Upper lobe of right lung (tissue), 1 donor: ENCODE measurements at regions not wholly inside any gene's neighbourhood (a gene's known extent, or its start where the extent isn't known, plus 50 kb on each side); places are given as distances from the start of the nearest gene placed in this dataset.

Experiments used
- ATAC-seq: fragments of 200-7000 bp; cut with Tn5 transposase; one replicate; pipeline ENCODE4 v1.9.1; 2020; ENCODE audit warnings: mild to moderate bottlenecking, moderate library complexity
- DNase-seq: peaks from one replicate; pipeline ENCODE4 v3.0.0-alpha.2; 2020
- H3K27ac ChIP-seq: fragments of 200-600 bp; one replicate; pipeline ENCODE4 v1.8.0; 2022
- H3K27me3 ChIP-seq: fragments of 200-600 bp; one replicate; pipeline ENCODE4 v1.8.0; 2022; ENCODE audit warnings: mild to moderate bottlenecking
- H3K36me3 ChIP-seq: fragments of 200-600 bp; one replicate; pipeline ENCODE4 v1.8.0; 2022
- H3K4me1 ChIP-seq: fragments of 200-600 bp; one replicate; pipeline ENCODE4 v1.8.0; 2022
- H3K4me3 ChIP-seq: fragments of 200-600 bp; one replicate; pipeline ENCODE4 v1.8.0; 2022; ENCODE audit warnings: mild to moderate bottlenecking
- H3K9me3 ChIP-seq: fragments of 200-600 bp; one replicate; pipeline ENCODE4 v1.8.0; 2022
- intact Hi-C: fragments of 100-400 bp; cut with DNase I; formaldehyde crosslinking; loops from one replicate; pipeline ENCODE4 v1.11.0; 2022
- TF ChIP-seq, protein P1 (sequence below): fragments of 200-600 bp; IDR thresholded peaks from one replicate; pipeline ENCODE4 v1.8.0; 2022; ENCODE audit warnings: antibody characterized with exemption
- donor health status: DM: no; HTN: yes; CAD: no; lungs with severe emphysema.

DNA sequence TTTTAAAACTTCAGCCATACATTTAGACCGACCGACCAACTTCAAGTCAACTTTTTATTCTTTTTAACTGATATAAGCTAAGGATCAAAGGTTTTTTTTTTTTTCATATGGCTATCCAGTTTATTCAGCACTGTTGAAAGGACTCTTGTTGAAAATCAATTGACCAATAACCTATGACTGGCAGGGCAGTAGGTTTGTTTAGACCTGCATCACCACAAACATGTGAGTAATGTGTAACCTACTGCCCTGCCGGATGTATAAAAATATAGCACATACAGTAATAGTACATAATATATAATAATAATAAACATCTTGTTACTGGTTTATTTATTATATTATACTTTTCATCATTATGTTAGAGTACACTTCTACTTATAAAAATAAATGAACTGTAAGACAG is 434.6 kb upstream of the SEMA3A start:
- no peaks in the 10 kb centered on the region for H3K27me3 ChIP-seq
- H3K4me1 ChIP-seq = no peaks in the 10 kb centered on the region
- H3K4me3 ChIP-seq = no peak overlapping the region
- DNase-seq = no peak
- intact Hi-C loops = no loop called here
- no peaks in the 10 kb centered on the region for H3K36me3 ChIP-seq
- TF ChIP-seq, protein P1, sequence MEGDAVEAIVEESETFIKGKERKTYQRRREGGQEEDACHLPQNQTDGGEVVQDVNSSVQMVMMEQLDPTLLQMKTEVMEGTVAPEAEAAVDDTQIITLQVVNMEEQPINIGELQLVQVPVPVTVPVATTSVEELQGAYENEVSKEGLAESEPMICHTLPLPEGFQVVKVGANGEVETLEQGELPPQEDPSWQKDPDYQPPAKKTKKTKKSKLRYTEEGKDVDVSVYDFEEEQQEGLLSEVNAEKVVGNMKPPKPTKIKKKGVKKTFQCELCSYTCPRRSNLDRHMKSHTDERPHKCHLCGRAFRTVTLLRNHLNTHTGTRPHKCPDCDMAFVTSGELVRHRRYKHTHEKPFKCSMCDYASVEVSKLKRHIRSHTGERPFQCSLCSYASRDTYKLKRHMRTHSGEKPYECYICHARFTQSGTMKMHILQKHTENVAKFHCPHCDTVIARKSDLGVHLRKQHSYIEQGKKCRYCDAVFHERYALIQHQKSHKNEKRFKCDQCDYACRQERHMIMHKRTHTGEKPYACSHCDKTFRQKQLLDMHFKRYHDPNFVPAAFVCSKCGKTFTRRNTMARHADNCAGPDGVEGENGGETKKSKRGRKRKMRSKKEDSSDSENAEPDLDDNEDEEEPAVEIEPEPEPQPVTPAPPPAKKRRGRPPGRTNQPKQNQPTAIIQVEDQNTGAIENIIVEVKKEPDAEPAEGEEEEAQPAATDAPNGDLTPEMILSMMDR = no peak
- ATAC-seq = no peak
- no peaks in the 10 kb centered on the region for H3K9me3 ChIP-seq
- no peak overlapping the region for H3K27ac ChIP-seq

DNA sequence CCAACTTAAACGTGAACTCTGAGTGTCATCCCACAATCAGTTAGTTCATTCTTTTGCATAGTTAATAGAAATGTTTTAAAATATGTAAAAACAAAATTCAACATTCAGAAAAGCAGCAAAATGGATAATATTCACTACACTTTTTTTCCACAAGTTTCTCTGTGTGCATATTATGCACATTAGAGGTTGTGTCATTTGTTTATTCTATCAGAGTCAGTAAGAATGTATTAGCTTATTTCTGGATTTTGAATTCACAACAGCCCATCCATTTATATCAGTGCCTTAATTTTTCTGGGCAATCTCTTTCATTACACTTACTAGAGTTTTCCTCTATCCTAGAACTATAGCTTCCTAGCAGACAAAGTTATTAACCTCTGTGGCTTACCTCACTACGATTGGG is 432.7 kb upstream of the SEMA3A start:
- no peaks in the 10 kb centered on the region for H3K36me3 ChIP-seq
- TF ChIP-seq, protein P1 = no peak
- H3K27ac ChIP-seq = no peak overlapping the region
- intact Hi-C loops = no loop called here
- no peaks in the 10 kb centered on the region for H3K4me1 ChIP-seq
- no peaks in the 10 kb centered on the region for H3K27me3 ChIP-seq
- ATAC-seq (no peak), DNase-seq (no peak)
- no peaks in the 10 kb centered on the region for H3K9me3 ChIP-seq
- H3K4me3 ChIP-seq = no peak overlapping the region

DNA sequence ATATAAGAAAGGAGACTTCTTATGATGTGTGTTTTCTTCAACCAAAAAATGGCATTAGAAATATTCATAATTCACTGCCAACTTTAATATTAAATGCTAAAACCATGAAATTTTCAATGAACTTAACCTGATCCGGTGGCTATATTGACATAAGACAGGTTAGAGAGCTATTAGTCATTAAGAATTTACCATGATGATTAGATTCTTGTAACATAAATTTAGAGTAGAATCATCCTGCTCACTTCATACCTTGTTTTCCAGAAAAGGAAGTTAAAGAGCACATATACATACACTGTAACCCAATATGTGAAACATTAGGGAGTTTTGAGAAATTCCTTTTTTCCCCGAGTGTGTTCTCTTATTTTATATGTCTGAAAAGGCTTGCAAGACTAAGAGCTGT is 430.3 kb upstream of the SEMA3A start:
- ATAC-seq = no peak

DNA sequence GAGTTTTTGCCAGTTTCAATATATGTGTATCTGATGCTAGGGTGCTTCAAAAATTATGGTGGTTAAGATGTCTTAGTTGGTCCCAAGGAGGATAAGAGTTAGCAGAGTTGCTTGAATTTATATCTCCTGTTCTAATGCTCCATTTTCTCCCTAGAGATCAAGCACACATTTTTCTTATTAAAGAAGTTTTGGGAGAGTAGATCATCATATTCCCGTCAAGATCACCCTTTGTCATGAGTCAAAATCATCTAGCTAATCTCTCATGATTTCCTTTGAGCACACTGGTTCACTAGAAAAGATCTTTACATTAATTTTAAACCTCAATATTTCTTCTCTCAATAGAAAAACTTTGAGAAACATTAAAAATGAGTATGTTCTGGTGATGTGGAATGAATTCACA is 429.9 kb upstream of the SEMA3A start:
- TF ChIP-seq, protein P1 = no peak
- H3K27ac ChIP-seq = no peak overlapping the region
- no peaks in the 10 kb centered on the region for H3K36me3 ChIP-seq
- no peak overlapping the region for H3K4me3 ChIP-seq
- H3K4me1 ChIP-seq = no peaks in the 10 kb centered on the region
- intact Hi-C loops = no loop called here
- H3K9me3 ChIP-seq = no peaks in the 10 kb centered on the region
- ATAC-seq (no peak), DNase-seq (no peak)
- H3K27me3 ChIP-seq = no peaks in the 10 kb centered on the region

More for the DNA sequence above, 430.3 kb upstream of the SEMA3A start:
- Histone ChIP-seq H3K36me3 (no peaks in the 10 kb centered on the region), H3K4me1 (no peaks in the 10 kb centered on the region), H3K27me3 (no peaks in the 10 kb centered on the region), H3K27ac (no peak overlapping the region), H3K4me3 (no peak overlapping the region), H3K9me3 (no peaks in the 10 kb centered on the region)
- TF ChIP-seq, protein P1 = no peak
- DNase-seq = no peak
- intact Hi-C loops = no loop called here

DNA sequence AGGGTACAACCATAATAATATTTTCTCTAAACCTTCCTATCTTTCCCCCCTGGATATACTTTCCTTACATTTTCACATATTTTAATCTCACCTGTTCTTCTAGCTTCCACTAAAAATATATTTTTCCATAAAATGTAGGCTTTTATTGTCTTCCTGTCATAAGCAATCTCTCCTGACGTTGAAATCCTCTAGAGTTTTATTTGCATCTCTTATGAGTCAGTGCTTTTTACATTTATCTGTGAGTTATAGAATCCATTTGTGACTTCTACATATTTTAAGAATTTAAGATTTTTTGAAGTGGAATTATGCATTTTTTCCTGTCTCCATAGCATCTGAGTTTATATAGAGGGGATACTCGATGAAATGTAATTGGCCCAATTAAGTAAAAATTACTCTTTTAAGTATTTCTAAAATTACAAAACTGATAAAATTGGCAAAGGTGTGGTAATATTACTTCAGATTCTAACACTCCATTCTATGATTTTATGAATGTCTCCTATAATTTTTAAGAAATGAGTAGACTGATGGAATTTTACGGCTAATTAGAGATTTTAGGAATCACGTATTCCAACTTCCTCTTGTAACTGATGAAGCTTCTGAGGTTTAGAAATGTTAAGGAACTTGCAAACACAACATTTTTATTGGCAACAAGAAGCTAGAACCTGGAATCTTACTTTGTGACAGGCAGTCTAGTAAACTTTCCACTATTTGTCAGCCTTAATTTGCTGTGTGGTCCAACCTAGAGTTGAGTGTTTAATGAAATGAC is 422.9 kb upstream of the SEMA3A start:
- intact Hi-C loops = no loop called here

More for the DNA sequence above, 422.9 kb upstream of the SEMA3A start:
- DNase-seq (no peak), ATAC-seq (no peak)
- TF ChIP-seq, protein P1 = no peak
- H3K4me3 ChIP-seq = no peak overlapping the region
- no peaks in the 10 kb centered on the region for H3K27me3 ChIP-seq
- no peaks in the 10 kb centered on the region for H3K4me1 ChIP-seq
- H3K9me3 ChIP-seq = no peaks in the 10 kb centered on the region
- no peaks in the 10 kb centered on the region for H3K36me3 ChIP-seq
- no peak overlapping the region for H3K27ac ChIP-seq
